ENCODE measurements at regions not wholly inside any gene's neighbourhood (a gene's known extent, or its start where the extent isn't known, plus 50 kb on each side); places are given as distances from the start of the nearest gene placed in this dataset.

DNA sequence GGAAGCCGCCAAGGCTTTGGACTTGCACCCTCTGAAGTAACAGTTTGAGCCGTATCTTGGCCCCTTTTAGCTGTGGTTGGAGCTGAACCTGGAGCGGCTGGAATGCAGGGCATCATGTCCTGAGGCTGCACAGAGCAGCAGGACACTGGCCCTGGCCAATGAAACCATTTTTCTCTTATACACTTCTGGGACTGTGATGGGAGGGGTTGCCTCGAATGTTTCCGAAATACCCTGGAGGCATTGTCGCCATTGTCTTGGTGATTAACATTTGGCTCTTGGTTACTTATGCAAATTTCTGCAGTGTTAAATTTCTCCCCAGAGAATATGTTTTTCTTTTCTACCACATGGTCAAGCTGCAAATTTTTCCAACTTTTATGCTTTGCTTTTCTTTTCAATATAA is 137.2 kb downstream of the MAGEC1 start:
- POLR2A ChIA-PET: no interaction called here
- no peaks in the 10 kb centered on the region for H3K79me2 ChIP-seq (ENCODE audit: insufficient read depth, low read depth, low read length)
- no peak overlapping the region for H2AFZ ChIP-seq (ENCODE audit: low read length)
- CTCF ChIA-PET (ENCODE audit: unreplicated experiment): no interaction called here
- H3K27ac ChIP-seq (ENCODE audit: low read depth, low read length, poor library complexity, severe bottlenecking): no peak overlapping the region
- H3K36me3 ChIP-seq (ENCODE audit: insufficient read depth, low read length): no peaks in the 10 kb centered on the region
- H3K4me2 ChIP-seq (ENCODE audit: low read length): no peak overlapping the region
- no peaks in the 10 kb centered on the region for H3K4me1 ChIP-seq (ENCODE audit: insufficient read depth, low read length, poor library complexity, severe bottlenecking)
- DNase-seq (ENCODE audit: low spot score): no peak
- BruUV-seq (replicated peaks): no TSS peak
- no peaks in the 10 kb centered on the region for H3K9me3 ChIP-seq (ENCODE audit: low read length)
- TF ChIP-seq, protein P1, sequence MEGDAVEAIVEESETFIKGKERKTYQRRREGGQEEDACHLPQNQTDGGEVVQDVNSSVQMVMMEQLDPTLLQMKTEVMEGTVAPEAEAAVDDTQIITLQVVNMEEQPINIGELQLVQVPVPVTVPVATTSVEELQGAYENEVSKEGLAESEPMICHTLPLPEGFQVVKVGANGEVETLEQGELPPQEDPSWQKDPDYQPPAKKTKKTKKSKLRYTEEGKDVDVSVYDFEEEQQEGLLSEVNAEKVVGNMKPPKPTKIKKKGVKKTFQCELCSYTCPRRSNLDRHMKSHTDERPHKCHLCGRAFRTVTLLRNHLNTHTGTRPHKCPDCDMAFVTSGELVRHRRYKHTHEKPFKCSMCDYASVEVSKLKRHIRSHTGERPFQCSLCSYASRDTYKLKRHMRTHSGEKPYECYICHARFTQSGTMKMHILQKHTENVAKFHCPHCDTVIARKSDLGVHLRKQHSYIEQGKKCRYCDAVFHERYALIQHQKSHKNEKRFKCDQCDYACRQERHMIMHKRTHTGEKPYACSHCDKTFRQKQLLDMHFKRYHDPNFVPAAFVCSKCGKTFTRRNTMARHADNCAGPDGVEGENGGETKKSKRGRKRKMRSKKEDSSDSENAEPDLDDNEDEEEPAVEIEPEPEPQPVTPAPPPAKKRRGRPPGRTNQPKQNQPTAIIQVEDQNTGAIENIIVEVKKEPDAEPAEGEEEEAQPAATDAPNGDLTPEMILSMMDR (conservative IDR thresholded peaks at IDR 0.05; ENCODE audit: low read length): no peak
- no peak for TF ChIP-seq EZH2phosphoT487 (IDR thresholded peaks at IDR 0.05; ENCODE audit: borderline replicate concordance, low read depth, low read length)
- no peaks in the 10 kb centered on the region for H4K20me1 ChIP-seq (ENCODE audit: insufficient read depth, low read length)
- H3K9me2 ChIP-seq (ENCODE audit: insufficient read depth, low read length): no peaks in the 10 kb centered on the region
- no peak overlapping the region for H3K4me3 ChIP-seq (ENCODE audit: low read depth, low read length, poor library complexity, severe bottlenecking)
- intact Hi-C loops (cut with micrococcal nuclease; ENCODE audit: unreplicated experiment): no loop called here

DNA sequence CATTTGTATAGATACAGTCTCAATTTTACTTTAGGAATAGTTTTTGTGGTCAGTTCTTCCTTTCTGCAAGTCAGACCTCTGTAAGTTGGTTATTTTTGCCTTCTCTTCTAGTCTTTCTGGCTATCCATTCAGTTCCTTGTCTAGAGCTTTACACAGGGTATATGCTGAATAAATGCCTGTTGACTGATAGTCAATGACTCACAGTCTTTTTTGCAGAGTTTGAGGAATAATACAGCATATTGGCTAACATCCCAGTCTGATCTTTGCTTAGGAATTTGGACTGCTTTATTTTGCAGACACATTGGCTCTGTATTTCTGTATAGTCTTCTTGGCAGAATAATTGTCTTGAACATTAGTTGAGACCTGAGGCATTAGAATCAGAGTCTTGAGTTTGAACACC is 132.4 kb downstream of the MAGEC1 start:
- no peak overlapping the region for H3K4me2 ChIP-seq (ENCODE audit: low read length)
- H3K4me1 ChIP-seq (ENCODE audit: insufficient read depth, low read length, poor library complexity, severe bottlenecking): no peaks in the 10 kb centered on the region
- intact Hi-C loops (cut with micrococcal nuclease; ENCODE audit: unreplicated experiment): no loop called here
- no peaks in the 10 kb centered on the region for H4K20me1 ChIP-seq (ENCODE audit: insufficient read depth, low read length)
- H3K4me3 ChIP-seq (ENCODE audit: low read depth, low read length, poor library complexity, severe bottlenecking): no peak overlapping the region
- no peaks in the 10 kb centered on the region for H3K36me3 ChIP-seq (ENCODE audit: insufficient read depth, low read length)
- TF ChIP-seq EZH2phosphoT487 (IDR thresholded peaks at IDR 0.05; ENCODE audit: borderline replicate concordance, low read depth, low read length): no peak
- TF ChIP-seq, protein P1 (conservative IDR thresholded peaks at IDR 0.05; ENCODE audit: low read length): no peak
- BruUV-seq (replicated peaks): no TSS peak
- no peak for DNase-seq (ENCODE audit: low spot score)
- POLR2A ChIA-PET: no interaction called here
- no peak overlapping the region for H3K27ac ChIP-seq (ENCODE audit: low read depth, low read length, poor library complexity, severe bottlenecking)
- H3K9me3 ChIP-seq (ENCODE audit: low read length): no peaks in the 10 kb centered on the region
- no peak overlapping the region for H2AFZ ChIP-seq (ENCODE audit: low read length)
- no peaks in the 10 kb centered on the region for H3K9me2 ChIP-seq (ENCODE audit: insufficient read depth, low read length)
- CTCF ChIA-PET (ENCODE audit: unreplicated experiment): no interaction called here
- no peaks in the 10 kb centered on the region for H3K79me2 ChIP-seq (ENCODE audit: insufficient read depth, low read depth, low read length)

DNA sequence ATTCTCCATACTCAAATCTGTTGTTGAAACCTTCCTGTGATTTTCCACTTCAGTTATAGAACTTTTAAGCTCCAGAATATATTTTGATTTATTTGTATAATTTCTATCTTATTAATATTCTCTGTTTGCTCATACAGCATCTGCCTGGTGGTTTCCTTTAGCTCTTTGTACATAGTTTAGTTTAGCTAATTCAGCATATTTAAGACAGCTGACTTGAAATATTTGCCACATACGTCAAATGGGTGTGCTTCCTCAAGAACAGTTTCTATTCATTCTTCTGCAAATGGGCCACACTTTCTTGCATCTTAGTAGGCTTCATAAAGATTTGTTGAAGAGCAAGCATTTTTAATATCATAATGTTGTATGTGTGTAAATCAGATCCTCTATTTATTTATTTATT is 101.8 kb downstream of the MAGEC1 start:
- Histone ChIP-seq H4K20me1 (ENCODE audit: insufficient read depth, low read length) (no peaks in the 10 kb centered on the region), H3K4me1 (ENCODE audit: insufficient read depth, low read length, poor library complexity, severe bottlenecking) (no peaks in the 10 kb centered on the region), H3K4me3 (ENCODE audit: low read depth, low read length, poor library complexity, severe bottlenecking) (no peak overlapping the region), H3K9me3 (ENCODE audit: low read length) (no peaks in the 10 kb centered on the region), H3K4me2 (ENCODE audit: low read length) (no peak overlapping the region), H3K79me2 (ENCODE audit: insufficient read depth, low read depth, low read length) (no peaks in the 10 kb centered on the region), H3K9me2 (ENCODE audit: insufficient read depth, low read length) (no peaks in the 10 kb centered on the region), H3K36me3 (ENCODE audit: insufficient read depth, low read length) (no peaks in the 10 kb centered on the region), H2AFZ (ENCODE audit: low read length) (no peak overlapping the region), H3K27ac (ENCODE audit: low read depth, low read length, poor library complexity, severe bottlenecking) (no peak overlapping the region)
- no TSS peak for BruUV-seq (replicated peaks)
- no peak for TF ChIP-seq EZH2phosphoT487 (IDR thresholded peaks at IDR 0.05; ENCODE audit: borderline replicate concordance, low read depth, low read length)
- TF ChIP-seq, protein P1 (conservative IDR thresholded peaks at IDR 0.05; ENCODE audit: low read length): no peak
- POLR2A ChIA-PET: interaction anchor here (0.7 kb wide), 1 partner anchor 12 kb away, joined by 3 read pairs; no protein-coding TSS in a partner anchor
- DNase-seq (ENCODE audit: low spot score): no peak
- CTCF ChIA-PET (ENCODE audit: unreplicated experiment): no interaction called here
- intact Hi-C loops (cut with micrococcal nuclease; ENCODE audit: unreplicated experiment): no loop called here
